HEK293 (cell line): ENCODE measurements at regions not wholly inside any gene's neighbourhood (a gene's known extent, or its start where the extent isn't known, plus 50 kb on each side); places are given as distances from the start of the nearest gene placed in this dataset.

ENCODE experiments used
- CTCF ChIA-PET: fragments of 350-600 bp; formaldehyde crosslinking; extraction: SDS; loops from one replicate; lab custom pipeline; 2021; ENCODE audit warnings: antibody characterized with exemption; lab: Yijun Ruan, JAX
- POLR2A ChIA-PET: fragments of 300-600 bp; formaldehyde crosslinking; extraction: SDS; loops from one replicate; lab custom pipeline; 2020; ENCODE audit warnings: antibody characterized with exemption, inconsistent platforms; lab: Yijun Ruan, JAX
- H3K27ac ChIP-seq: fragments of 200-500 bp; sonication (Bioruptor generic); 2 replicates; pipeline ENCODE4 v1.5.1; 2014; ENCODE audit warnings: low read depth, low read length, control low read depth, inconsistent platforms; ENCODE audit errors: extremely low read depth
- H3K36me3 ChIP-seq, 2 experiments: fragments of 200-500 bp in 1 of 2; sonication (Bioruptor generic) in 1 of 2; 1 replicate in 1 of 2; 2 replicates in 1 of 2; pipeline ENCODE4 v1.5.1; 2014 to 2017; ENCODE audit warnings: inconsistent platforms in 2 of 2, low read length in 2 of 2; ENCODE audit not compliant: control insufficient read depth in 2 of 2, insufficient read depth in 1 of 2
- H3K4me1 ChIP-seq: fragments of 200-500 bp; sonication (Bioruptor generic); 2 replicates; pipeline ENCODE4 v1.5.1; 2014; ENCODE audit warnings: mild to moderate bottlenecking, low read length, inconsistent platforms; ENCODE audit not compliant: control insufficient read depth, insufficient read depth
- H3K4me3 ChIP-seq: 2 replicates; pipeline ENCODE4 v1.5.1; 2011; ENCODE audit warnings: low read depth, mild to moderate bottlenecking, control low read depth, low read length, moderate library complexity
- H3K9me3 ChIP-seq: fragments of 200-500 bp; sonication (Bioruptor generic); 2 replicates; pipeline ENCODE4 v1.5.1; 2014; ENCODE audit warnings: low read depth, low read length, inconsistent platforms; ENCODE audit not compliant: control insufficient read depth, insufficient read depth
- FEZF1 ChIP-seq: fragments of 450-650 bp; formaldehyde crosslinking; IDR thresholded peaks from 2 replicates; pipeline ENCODE4 v1.5.1; 2016; ENCODE audit warnings: missing biosample characterization, missing genetic modification characterization
- GLIS1 ChIP-seq: fragments of 450-650 bp; formaldehyde crosslinking; IDR thresholded peaks from 2 replicates; pipeline ENCODE4 v1.5.1; 2016; ENCODE audit warnings: missing biosample characterization, missing genetic modification characterization
- HIC1 ChIP-seq: fragments of 450-650 bp; formaldehyde crosslinking; IDR thresholded peaks from 2 replicates; pipeline ENCODE4 v1.5.1; 2016; ENCODE audit warnings: missing biosample characterization, missing genetic modification characterization
- MEIS1 ChIP-seq: sonication (generic); formaldehyde crosslinking; IDR thresholded peaks from 2 replicates; pipeline ENCODE4 v1.8.1; 2022; ENCODE audit warnings: missing genetic modification reagents, mild to moderate bottlenecking, borderline replicate concordance
- OSR2 ChIP-seq: fragments of 450-650 bp; formaldehyde crosslinking; IDR thresholded peaks from 2 replicates; pipeline ENCODE4 v1.5.1; 2016; ENCODE audit warnings: missing biosample characterization, missing genetic modification characterization
- PRDM1 ChIP-seq: fragments of 450-650 bp; formaldehyde crosslinking; IDR thresholded peaks from 2 replicates; pipeline ENCODE4; 2016; ENCODE audit warnings: missing biosample characterization, missing genetic modification characterization
- PRDM10 ChIP-seq: fragments of 450-650 bp; formaldehyde crosslinking; IDR thresholded peaks from 2 replicates; pipeline ENCODE4 v1.5.1; 2016; ENCODE audit warnings: missing biosample characterization, missing genetic modification characterization
- PRDM6 ChIP-seq: fragments of 450-650 bp; formaldehyde crosslinking; IDR thresholded peaks from 2 replicates; pipeline ENCODE4 v1.5.1; 2017; ENCODE audit warnings: missing biosample characterization, missing genetic modification characterization
- SCRT2 ChIP-seq: fragments of 450-650 bp; formaldehyde crosslinking; IDR thresholded peaks from 2 replicates; pipeline ENCODE4 v1.5.1; 2016; ENCODE audit warnings: missing biosample characterization, missing genetic modification characterization
- SP7 ChIP-seq: fragments of 450-650 bp; formaldehyde crosslinking; IDR thresholded peaks from 2 replicates; pipeline ENCODE4 v1.5.1; 2016; ENCODE audit warnings: missing biosample characterization, missing genetic modification characterization
- ZNF157 ChIP-seq: fragments of 450-650 bp; formaldehyde crosslinking; IDR thresholded peaks from 2 replicates; pipeline ENCODE4 v1.5.1; 2016; ENCODE audit warnings: missing biosample characterization, missing genetic modification characterization
- ZNF335 ChIP-seq: fragments of 450-650 bp; formaldehyde crosslinking; conservative IDR thresholded peaks from 2 replicates; pipeline ENCODE4 v1.5.1; 2016; ENCODE audit warnings: missing biosample characterization, missing genetic modification characterization
- ZNF488 ChIP-seq: fragments of 450-650 bp; formaldehyde crosslinking; IDR thresholded peaks from 2 replicates; pipeline ENCODE4 v1.5.1; 2016; ENCODE audit warnings: missing biosample characterization, missing genetic modification characterization
- ZNF585B ChIP-seq: fragments of 450-650 bp; formaldehyde crosslinking; IDR thresholded peaks from 2 replicates; pipeline ENCODE4 v1.5.1; 2016; ENCODE audit warnings: missing biosample characterization, missing genetic modification characterization
- ZNF830 ChIP-seq: fragments of 450-650 bp; IDR thresholded peaks from 2 replicates; pipeline ENCODE4 v1.5.0; 2018; ENCODE audit warnings: missing biosample characterization, missing genetic modification characterization, low read depth, mild to moderate bottlenecking, moderate library complexity
- ZNF843 ChIP-seq: fragments of 450-650 bp; formaldehyde crosslinking; IDR thresholded peaks from 2 replicates; pipeline ENCODE4 v1.5.1; 2016; ENCODE audit warnings: missing biosample characterization, missing genetic modification characterization
- ZSCAN16 ChIP-seq: fragments of 450-650 bp; formaldehyde crosslinking; IDR thresholded peaks from 2 replicates; pipeline ENCODE4 v1.5.1; 2016; ENCODE audit warnings: missing biosample characterization, missing genetic modification characterization
- ZSCAN18 ChIP-seq: fragments of 450-650 bp; formaldehyde crosslinking; IDR thresholded peaks from 2 replicates; pipeline ENCODE4 v1.5.1; 2016; ENCODE audit warnings: missing biosample characterization, missing genetic modification characterization
- ZSCAN23 ChIP-seq: fragments of 450-650 bp; formaldehyde crosslinking; IDR thresholded peaks from 2 replicates; pipeline ENCODE4 v1.5.1; 2016; ENCODE audit warnings: missing biosample characterization, missing genetic modification characterization
- ZSCAN30 ChIP-seq: fragments of 450-650 bp; IDR thresholded peaks from 2 replicates; pipeline ENCODE4 v1.5.1; 2018; ENCODE audit warnings: missing biosample characterization, mild to moderate bottlenecking, missing genetic modification characterization, moderate library complexity
- ZXDB ChIP-seq: fragments of 450-650 bp; formaldehyde crosslinking; IDR thresholded peaks from 2 replicates; pipeline ENCODE4 v1.5.1; 2016; ENCODE audit warnings: missing biosample characterization, missing genetic modification characterization
- TF ChIP-seq, protein P1 (sequence below): sonication (generic); formaldehyde crosslinking; IDR thresholded peaks from 2 replicates; pipeline ENCODE4 v1.8.1; 2022; ENCODE audit warnings: mild to moderate bottlenecking, moderate library complexity, missing genetic modification reagents

- no peak for TF ChIP-seq PRDM10 (tag by site-specific recombination)
Measured at GRCh38 chr18:24827501-24827900, 367.1 kb downstream of the HRH4 start (continued).

- peaks cover 5% of the 10 kb centered on the region; the same call in 1 of the 2 replicates for H3K4me1 ChIP-seq
- H3K4me3 ChIP-seq: no peak overlapping the region
- no peaks in the 10 kb centered on the region for H3K9me3 ChIP-seq
- no peaks in the 10 kb centered on the region for H3K36me3 ChIP-seq
- ChIA-PET POLR2A (no interaction called here), CTCF (no interaction called here)
- H3K27ac ChIP-seq: no peak overlapping the region
- TF ChIP-seq HIC1 (no peak), ZSCAN16 (tag by site-specific recombination) (no peak), SCRT2 (tag by site-specific recombination) (no peak), ZNF585B (tag by site-specific recombination) (no peak), ZNF157 (tag by site-specific recombination) (no peak), ZSCAN23 (tag by site-specific recombination) (no peak), PRDM6 (tag by site-specific recombination) (no peak)
- TF ChIP-seq, protein P1, sequence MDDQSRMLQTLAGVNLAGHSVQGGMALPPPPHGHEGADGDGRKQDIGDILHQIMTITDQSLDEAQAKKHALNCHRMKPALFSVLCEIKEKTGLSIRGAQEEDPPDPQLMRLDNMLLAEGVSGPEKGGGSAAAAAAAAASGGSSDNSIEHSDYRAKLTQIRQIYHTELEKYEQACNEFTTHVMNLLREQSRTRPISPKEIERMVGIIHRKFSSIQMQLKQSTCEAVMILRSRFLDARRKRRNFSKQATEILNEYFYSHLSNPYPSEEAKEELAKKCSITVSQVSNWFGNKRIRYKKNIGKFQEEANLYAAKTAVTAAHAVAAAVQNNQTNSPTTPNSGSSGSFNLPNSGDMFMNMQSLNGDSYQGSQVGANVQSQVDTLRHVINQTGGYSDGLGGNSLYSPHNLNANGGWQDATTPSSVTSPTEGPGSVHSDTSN (CRISPR knock-in tag): no peak
Measured at GRCh38 chr18:24831081-24831480, 370.6 kb downstream of the HRH4 start.

DNA sequence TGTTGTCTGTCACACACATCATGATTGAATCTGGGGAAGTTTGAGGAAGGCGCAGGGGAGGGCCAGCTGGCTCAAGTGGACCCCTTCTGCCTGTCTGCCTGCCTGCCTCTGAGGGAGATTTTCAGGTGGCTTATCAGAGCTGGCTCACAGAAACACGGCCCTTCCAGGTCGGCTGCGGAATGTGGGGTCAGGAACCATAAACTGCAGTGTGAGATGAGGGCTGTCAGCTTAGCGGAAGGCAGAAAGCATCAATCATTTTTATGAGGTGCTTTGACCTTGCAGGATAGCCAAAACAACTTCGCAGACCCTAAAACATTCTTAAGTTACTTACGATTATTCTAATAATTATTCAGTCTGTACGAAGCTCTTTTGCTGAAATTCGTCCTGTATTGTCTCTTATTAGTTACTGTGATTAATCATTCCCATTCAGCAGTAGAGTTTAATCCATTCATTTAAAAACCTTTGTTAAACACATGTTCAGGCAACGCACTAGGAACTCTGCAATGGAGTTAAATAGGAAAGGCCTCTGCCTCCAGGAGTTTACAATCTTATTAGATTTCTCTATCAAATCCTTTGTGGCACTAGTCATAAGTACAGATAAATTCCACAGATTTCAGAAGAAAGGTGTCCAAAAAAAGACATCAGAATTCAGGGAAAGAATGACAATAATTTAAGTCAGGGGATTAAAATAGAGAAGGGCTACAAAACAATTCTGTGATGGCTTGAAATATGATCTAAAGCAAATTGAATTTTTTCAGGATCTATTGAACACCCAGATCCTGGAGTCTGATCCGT lies 371.6 kb downstream of the HRH4 start:
- Histone ChIP-seq H3K4me3 (no peak overlapping the region), H3K4me1 (peaks cover 5% of the 10 kb centered on the region; the same call in 1 of the 2 replicates), H3K9me3 (no peaks in the 10 kb centered on the region), H3K27ac (no peak overlapping the region), H3K36me3 (no peaks in the 10 kb centered on the region)
- CTCF ChIA-PET: no interaction called here
- POLR2A ChIA-PET: interaction anchor here (0.6 kb wide), 1 partner anchor 319 kb away, joined by 3 read pairs; no protein-coding TSS in a partner anchor
- TF ChIP-seq ZNF488 (tag by site-specific recombination): no peak
- peak; percentile 88 for TF ChIP-seq ZNF335 (tag by site-specific recombination)
- TF ChIP-seq MEIS1 (CRISPR knock-in tag): peak; percentile 98
- TF ChIP-seq ZXDB: peak; percentile 51; the same call in 1 of the 2 replicates
- TF ChIP-seq FEZF1 (tag by site-specific recombination): peak; percentile 47; the same call in 1 of the 2 replicates
- TF ChIP-seq ZSCAN18 (tag by site-specific recombination): no peak
- peak; percentile 68 for TF ChIP-seq ZNF843 (tag by site-specific recombination)
- TF ChIP-seq OSR2 (tag by site-specific recombination): peak; percentile 24; the same call in 1 of the 2 replicates
- no peak for TF ChIP-seq ZNF830 (tag by site-specific recombination)
- TF ChIP-seq GLIS1 (tag by site-specific recombination): peak; percentile 72
- TF ChIP-seq PRDM1 (tag by site-specific recombination): no peak
- peak; percentile 65; the same call in 1 of the 2 replicates for TF ChIP-seq ZSCAN30
- TF ChIP-seq SP7 (tag by site-specific recombination): peak; percentile 80
